ENCODE measurements at regions not wholly inside any gene's neighbourhood (a gene's known extent, or its start where the extent isn't known, plus 50 kb on each side); places are given as distances from the start of the nearest gene placed in this dataset.

DNA sequence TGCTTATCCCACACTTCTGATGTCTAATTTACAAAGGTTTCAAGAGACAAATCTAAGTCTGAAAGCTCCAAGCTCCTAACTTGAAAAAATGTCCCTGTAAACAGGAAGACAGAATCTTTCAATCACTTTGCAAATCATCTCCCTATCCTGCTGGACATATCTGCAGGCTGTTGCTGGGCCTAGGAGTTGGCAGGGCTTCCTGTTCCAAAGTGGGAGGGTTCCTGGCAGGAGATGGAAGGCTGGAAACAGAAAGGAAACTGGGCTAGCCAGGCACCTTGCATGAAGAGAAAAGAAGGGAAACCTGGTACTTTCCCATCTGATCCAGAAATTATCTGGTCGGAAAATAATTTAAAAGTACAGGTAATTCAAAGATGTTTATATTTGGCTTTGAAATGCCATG is 227.3 kb upstream of the IL12A start:
- intact Hi-C loops (cut with micrococcal nuclease) = no loop called here
- Histone ChIP-seq H3K36me3 (no peaks in the 10 kb centered on the region), H3K9me3 (replicated peaks) (no peaks in the 10 kb centered on the region), H3K27ac (replicated peaks) (peak overlapping the region; percentile 99), H3K27me3 (ENCODE audit: low read depth) (no peaks in the 10 kb centered on the region), H3K4me1 (peaks cover 68% of the 10 kb centered on the region), H3K4me3 (no peak overlapping the region)
- no peak for TF ChIP-seq CTCF (IDR thresholded peaks at IDR 0.05; ENCODE audit: borderline replicate concordance)
- peak; percentile 45 for DNase-seq

DNA sequence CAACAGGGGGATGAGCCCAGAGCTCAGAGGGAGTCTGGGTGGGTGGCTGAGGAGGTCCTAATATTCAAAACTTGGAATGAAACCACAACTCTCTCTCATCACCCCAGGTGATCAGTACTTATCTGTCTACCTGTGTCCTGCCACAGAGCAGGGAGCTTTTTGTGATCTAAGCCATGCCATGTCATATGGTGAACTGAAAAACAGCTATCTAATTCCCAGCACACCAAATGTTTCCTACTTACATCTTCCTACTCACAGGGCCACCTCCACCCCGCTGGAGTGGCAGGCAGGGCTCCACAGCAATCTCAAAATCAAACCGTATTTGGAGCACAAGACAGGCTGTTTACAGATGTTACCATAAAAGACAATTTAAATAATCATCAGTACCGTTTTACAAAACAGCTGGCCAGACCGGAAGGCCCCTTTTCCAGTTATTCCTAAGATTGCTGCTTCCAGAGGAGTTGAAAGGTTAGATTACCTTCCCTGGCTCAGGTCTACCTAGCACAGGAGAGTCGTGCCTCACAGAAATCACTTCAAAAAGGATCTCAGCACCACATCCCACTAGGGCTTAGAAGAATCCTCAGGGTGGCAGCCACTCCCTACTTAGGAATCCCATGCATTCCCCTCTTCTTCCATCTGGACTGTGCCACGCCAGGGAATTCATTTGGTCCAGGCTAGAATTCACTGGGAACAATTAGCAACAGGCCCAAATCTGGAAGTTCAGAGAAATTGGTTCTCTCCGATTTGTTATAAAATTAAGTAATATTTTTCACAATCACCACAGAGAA is 226.6 kb upstream of the IL12A start:
- peaks cover 75% of the 10 kb centered on the region for H3K4me1 ChIP-seq
- intact Hi-C loops (cut with micrococcal nuclease) = no loop called here
- H3K27ac ChIP-seq (replicated peaks) = peak overlapping the region; percentile 99
- H3K36me3 ChIP-seq = no peaks in the 10 kb centered on the region
- no peaks in the 10 kb centered on the region for H3K27me3 ChIP-seq (ENCODE audit: low read depth)
- peak overlapping the region; percentile 90 for H3K4me3 ChIP-seq
- H3K9me3 ChIP-seq (replicated peaks) = no peaks in the 10 kb centered on the region
- TF ChIP-seq CTCF (IDR thresholded peaks at IDR 0.05; ENCODE audit: borderline replicate concordance) = no peak
- DNase-seq = no peak

- H3K27ac ChIP-seq (replicated peaks) = peak overlapping the region; percentile 99
- TF ChIP-seq CTCF (IDR thresholded peaks at IDR 0.05; ENCODE audit: borderline replicate concordance) = no peak
- H3K4me3 ChIP-seq = peak overlapping the region; percentile 90
- H3K4me1 ChIP-seq = peaks cover 85% of the 10 kb centered on the region
- DNase-seq = peak; percentile 65
- H3K9me3 ChIP-seq (replicated peaks) = no peaks in the 10 kb centered on the region
- intact Hi-C loops (cut with micrococcal nuclease) = no loop called here
- no peaks in the 10 kb centered on the region for H3K36me3 ChIP-seq
- no peaks in the 10 kb centered on the region for H3K27me3 ChIP-seq (ENCODE audit: low read depth)
Measured at GRCh38 chr3:159763011-159763601, 225.5 kb upstream of the IL12A start.

DNA sequence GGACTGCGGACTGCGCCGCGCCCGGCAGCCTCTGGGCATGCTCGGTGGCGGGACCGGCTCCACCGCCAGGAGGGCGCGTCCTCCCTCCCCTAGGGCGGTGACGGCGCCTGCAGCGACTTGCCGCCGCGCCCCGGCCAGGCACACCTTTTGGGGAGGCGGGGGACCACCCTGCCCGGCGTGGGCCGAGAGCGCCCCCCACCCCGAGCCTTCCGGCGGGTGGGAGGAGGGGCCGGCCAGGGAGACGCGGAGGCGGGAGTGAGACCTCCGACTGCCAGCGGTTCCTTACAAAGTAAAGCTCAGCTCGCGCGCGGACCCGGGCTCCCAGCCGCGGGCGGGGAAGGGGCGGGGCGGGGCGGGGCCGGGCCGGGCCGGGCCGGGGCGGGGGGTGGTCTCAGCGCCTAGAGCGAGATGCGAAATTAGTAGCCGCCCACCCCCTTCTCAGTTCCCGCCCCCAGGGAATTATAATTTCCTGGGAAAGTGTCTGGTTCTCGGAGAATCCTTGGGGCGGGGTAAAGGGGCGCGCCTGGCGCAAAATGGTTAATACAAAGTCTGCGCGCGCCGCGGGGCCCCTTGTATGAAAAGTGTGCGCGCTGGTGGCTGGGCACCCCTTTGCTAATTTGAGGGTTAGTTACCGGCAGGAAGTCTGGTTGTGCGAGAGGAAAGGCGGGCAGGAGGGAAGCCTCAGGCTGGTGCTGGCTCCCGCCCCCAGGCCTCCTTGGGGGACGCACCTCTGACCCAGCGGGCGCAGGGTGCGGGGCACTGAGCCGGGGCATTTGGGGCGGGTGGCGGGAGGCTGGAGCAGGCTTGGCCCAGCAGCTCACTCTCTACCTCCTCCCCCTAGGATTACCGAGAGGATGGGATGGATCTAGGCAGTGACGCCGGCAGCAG is 224.8 kb upstream of the IL12A start:
- intact Hi-C loops (cut with micrococcal nuclease) = no loop called here
- H3K4me1 ChIP-seq = peaks cover 93% of the 10 kb centered on the region

More for the DNA sequence above, 224.8 kb upstream of the IL12A start:
- peak; percentile 65 for TF ChIP-seq CTCF (IDR thresholded peaks at IDR 0.05; ENCODE audit: borderline replicate concordance)
- Histone ChIP-seq H3K27me3 (ENCODE audit: low read depth) (no peaks in the 10 kb centered on the region), H3K27ac (replicated peaks) (peak overlapping the region; percentile 99), H3K9me3 (replicated peaks) (no peaks in the 10 kb centered on the region), H3K4me3 (peak overlapping the region; percentile 90), H3K36me3 (no peaks in the 10 kb centered on the region)
- DNase-seq = peak; percentile 82
